ENCODE measurements at regions not wholly inside any gene's neighbourhood (a gene's known extent, or its start where the extent isn't known, plus 50 kb on each side); places are given as distances from the start of the nearest gene placed in this dataset.

GRCh38 chr1:25030674-25031589 is 100.9 kb upstream of the RUNX3 start:
- Histone ChIP-seq H3K9me2 (ENCODE audit: insufficient read depth, low read length) (no peaks in the 10 kb centered on the region), H4K20me1 (ENCODE audit: insufficient read depth, low read length) (no peaks in the 10 kb centered on the region), H3K27ac (ENCODE audit: low read depth, low read length, poor library complexity, severe bottlenecking) (peak overlapping the region; percentile 74), H3K36me3 (ENCODE audit: insufficient read depth, low read length) (no peaks in the 10 kb centered on the region), H3K9me3 (ENCODE audit: low read length) (no peaks in the 10 kb centered on the region), H3K4me2 (ENCODE audit: low read length) (peak overlapping the region; percentile 59; the same call in 1 of the 2 replicates), H3K4me3 (ENCODE audit: low read depth, low read length, poor library complexity, severe bottlenecking) (no peak overlapping the region), H3K4me1 (ENCODE audit: insufficient read depth, low read length, poor library complexity, severe bottlenecking) (peaks cover 70% of the 10 kb centered on the region), H3K79me2 (ENCODE audit: insufficient read depth, low read depth, low read length) (no peaks in the 10 kb centered on the region), H2AFZ (ENCODE audit: low read length) (peak overlapping the region; percentile 45; the same call in 1 of the 2 replicates)
- no TSS peak for BruUV-seq (replicated peaks)
- DNase-seq (ENCODE audit: low spot score) = no peak
- CTCF ChIA-PET (ENCODE audit: unreplicated experiment) = no interaction called here
- intact Hi-C loops (cut with micrococcal nuclease; ENCODE audit: unreplicated experiment) = no loop called here
- POLR2A ChIA-PET = interaction anchor here (0.9 kb wide), 1 partner anchor 102 kb away, joined by 4 read pairs; no protein-coding TSS in a partner anchor
- TF ChIP-seq EZH2phosphoT487 (IDR thresholded peaks at IDR 0.05; ENCODE audit: borderline replicate concordance, low read depth, low read length) (no peak), CTCF (conservative IDR thresholded peaks at IDR 0.05; ENCODE audit: low read length) (no peak)

DNA sequence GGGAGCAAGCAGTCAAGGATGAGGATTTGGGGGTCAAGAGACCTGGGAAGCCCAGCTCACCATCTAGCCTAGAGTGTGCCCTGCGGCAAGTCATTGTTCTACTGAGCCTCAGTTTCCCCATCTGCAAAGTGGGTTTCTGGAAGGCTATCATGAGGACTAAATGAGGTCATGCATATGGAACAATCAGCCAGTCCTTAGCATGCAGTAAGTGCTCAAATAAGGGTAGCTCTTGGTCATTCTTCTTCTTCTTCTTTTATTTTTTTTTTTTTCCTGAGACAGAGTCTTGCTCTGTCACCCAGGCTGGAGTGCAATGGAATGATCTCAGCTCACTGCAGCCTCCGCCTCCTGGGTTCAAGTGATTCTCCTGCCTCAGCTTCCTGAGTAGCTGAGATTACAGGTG is 99.9 kb upstream of the RUNX3 start:
- Histone ChIP-seq H3K79me2 (ENCODE audit: insufficient read depth, low read depth, low read length) (no peaks in the 10 kb centered on the region), H3K4me2 (ENCODE audit: low read length) (peak overlapping the region; percentile 38; the same call in 1 of the 2 replicates), H3K27ac (ENCODE audit: low read depth, low read length, poor library complexity, severe bottlenecking) (no peak overlapping the region), H2AFZ (ENCODE audit: low read length) (no peak overlapping the region), H3K9me3 (ENCODE audit: low read length) (no peaks in the 10 kb centered on the region), H3K36me3 (ENCODE audit: insufficient read depth, low read length) (no peaks in the 10 kb centered on the region), H3K4me3 (ENCODE audit: low read depth, low read length, poor library complexity, severe bottlenecking) (no peak overlapping the region), H3K4me1 (ENCODE audit: insufficient read depth, low read length, poor library complexity, severe bottlenecking) (peaks cover 70% of the 10 kb centered on the region), H3K9me2 (ENCODE audit: insufficient read depth, low read length) (no peaks in the 10 kb centered on the region), H4K20me1 (ENCODE audit: insufficient read depth, low read length) (no peaks in the 10 kb centered on the region)
- TF ChIP-seq CTCF (conservative IDR thresholded peaks at IDR 0.05; ENCODE audit: low read length) (no peak), EZH2phosphoT487 (IDR thresholded peaks at IDR 0.05; ENCODE audit: borderline replicate concordance, low read depth, low read length) (no peak)
- DNase-seq (ENCODE audit: low spot score) = no peak
- BruUV-seq (replicated peaks) = no TSS peak
- CTCF ChIA-PET (ENCODE audit: unreplicated experiment) = no interaction called here
- intact Hi-C loops (cut with micrococcal nuclease; ENCODE audit: unreplicated experiment) = no loop called here
- POLR2A ChIA-PET = no interaction called here
